HepG2 (cell line): ENCODE measurements at regions not wholly inside any gene's neighbourhood (a gene's known extent, or its start where the extent isn't known, plus 50 kb on each side); places are given as distances from the start of the nearest gene placed in this dataset.

Experiments
- CENPT ChIP-seq: sonication (generic); formaldehyde crosslinking; IDR thresholded peaks from 2 replicates; pipeline ENCODE4 v1.8.0; 2022; ENCODE audit warnings: low read depth, mild to moderate bottlenecking, moderate library complexity, missing genetic modification reagents
- CREM ChIP-seq, 2 experiments: sonication (generic) in 1 of 2; formaldehyde crosslinking in 1 of 2; IDR thresholded peaks; 2 replicates each; pipeline versions ENCODE4 v1.4.0 to v1.6.1; 2016 to 2020; ENCODE audit warnings: antibody characterized with exemption in 1 of 2, mild to moderate bottlenecking in 1 of 2, missing genetic modification reagents in 1 of 2
- ELK4 ChIP-seq: sonication (generic); formaldehyde crosslinking; IDR thresholded peaks from 2 replicates; pipeline ENCODE4 v1.9.0; 2021; ENCODE audit warnings: missing genetic modification reagents, borderline replicate concordance
- KDM2A ChIP-seq: sonication (generic); formaldehyde crosslinking; IDR thresholded peaks from 2 replicates; pipeline ENCODE4 v1.4.0; 2020; ENCODE audit warnings: low read depth, missing genetic modification reagents, borderline replicate concordance
- MTERF4 ChIP-seq: sonication (generic); formaldehyde crosslinking; IDR thresholded peaks from 2 replicates; pipeline ENCODE4 v1.8.0; 2023; ENCODE audit warnings: mild to moderate bottlenecking, missing genetic modification reagents
- SALL1 ChIP-seq: sonication (generic); formaldehyde crosslinking; IDR thresholded peaks from 2 replicates; pipeline ENCODE4 v1.8.0; 2022; ENCODE audit warnings: mild to moderate bottlenecking, missing genetic modification reagents
- THAP7 ChIP-seq: sonication (generic); formaldehyde crosslinking; IDR thresholded peaks from 2 replicates; pipeline ENCODE4 v1.8.1; 2023; ENCODE audit warnings: mild to moderate bottlenecking, missing genetic modification reagents
- ZNF18 ChIP-seq: sonication (generic); formaldehyde crosslinking; IDR thresholded peaks from 2 replicates; pipeline ENCODE4 v1.8.0; 2022; ENCODE audit warnings: mild to moderate bottlenecking, missing genetic modification reagents; ENCODE audit not compliant: insufficient replicate concordance
- ZNF687 ChIP-seq: sonication (generic); formaldehyde crosslinking; IDR thresholded peaks from 2 replicates; pipeline ENCODE4 v1.5.1; 2020; ENCODE audit warnings: mild to moderate bottlenecking, missing genetic modification reagents, moderate library complexity
- ZNF720 ChIP-seq: sonication (generic); formaldehyde crosslinking; IDR thresholded peaks from 2 replicates; pipeline ENCODE4 v1.4.0; 2020; ENCODE audit warnings: missing genetic modification reagents
- ZNF883 ChIP-seq: sonication (generic); formaldehyde crosslinking; IDR thresholded peaks from 2 replicates; pipeline ENCODE4 v1.5.1; 2020; ENCODE audit warnings: mild to moderate bottlenecking, missing genetic modification reagents; ENCODE audit errors: not compliant biosample characterization
- ZXDC ChIP-seq: sonication (generic); formaldehyde crosslinking; IDR thresholded peaks from 2 replicates; pipeline ENCODE4 v1.5.0; 2020; ENCODE audit warnings: mild to moderate bottlenecking, missing genetic modification reagents

GRCh38 chr17:13952009-13952750 lies 117.1 kb upstream of the COX10 start (continued):
- no peak for TF ChIP-seq THAP7
- TF ChIP-seq ZXDC (CRISPR knock-in tag) = no peak
- TF ChIP-seq SALL1 (CRISPR knock-in tag) = peak; percentile 96
- peak; percentile 86; the same call in 1 of the 2 replicates for TF ChIP-seq CREM (IDR thresholded peaks at IDR 0.05)
- no peak for TF ChIP-seq CREM (CRISPR knock-in tag; IDR thresholded peaks at IDR 0.05)
- no peak for TF ChIP-seq CENPT
- no peak for TF ChIP-seq ELK4 (CRISPR knock-in tag)
- TF ChIP-seq MTERF4 (CRISPR knock-in tag) = no peak
- no peak for TF ChIP-seq ZNF687 (CRISPR knock-in tag)
- TF ChIP-seq KDM2A = no peak
- no peak for TF ChIP-seq ZNF18 (CRISPR knock-in tag)
- no peak for TF ChIP-seq ZNF883 (CRISPR knock-in tag)
- no peak for TF ChIP-seq ZNF720 (CRISPR knock-in tag)
